HEK293 (cell line): ENCODE measurements at regions not wholly inside any gene's neighbourhood (a gene's known extent, or its start where the extent isn't known, plus 50 kb on each side); places are given as distances from the start of the nearest gene placed in this dataset.

ENCODE experiments used
- CTCF ChIA-PET: fragments of 350-600 bp; formaldehyde crosslinking; extraction: SDS; loops from one replicate; lab custom pipeline; 2021; ENCODE audit warnings: antibody characterized with exemption; lab: Yijun Ruan, JAX
- POLR2A ChIA-PET: fragments of 300-600 bp; formaldehyde crosslinking; extraction: SDS; loops from one replicate; lab custom pipeline; 2020; ENCODE audit warnings: antibody characterized with exemption, inconsistent platforms; lab: Yijun Ruan, JAX
- H3K27ac ChIP-seq: fragments of 200-500 bp; sonication (Bioruptor generic); 2 replicates; pipeline ENCODE4 v1.5.1; 2014; ENCODE audit warnings: low read depth, low read length, control low read depth, inconsistent platforms; ENCODE audit errors: extremely low read depth
- H3K36me3 ChIP-seq, 2 experiments: fragments of 200-500 bp in 1 of 2; sonication (Bioruptor generic) in 1 of 2; 1 replicate in 1 of 2; 2 replicates in 1 of 2; pipeline ENCODE4 v1.5.1; 2014 to 2017; ENCODE audit warnings: inconsistent platforms in 2 of 2, low read length in 2 of 2; ENCODE audit not compliant: control insufficient read depth in 2 of 2, insufficient read depth in 1 of 2
- H3K4me1 ChIP-seq: fragments of 200-500 bp; sonication (Bioruptor generic); 2 replicates; pipeline ENCODE4 v1.5.1; 2014; ENCODE audit warnings: mild to moderate bottlenecking, low read length, inconsistent platforms; ENCODE audit not compliant: control insufficient read depth, insufficient read depth
- H3K4me3 ChIP-seq: 2 replicates; pipeline ENCODE4 v1.5.1; 2011; ENCODE audit warnings: low read depth, mild to moderate bottlenecking, control low read depth, low read length, moderate library complexity
- H3K9me3 ChIP-seq: fragments of 200-500 bp; sonication (Bioruptor generic); 2 replicates; pipeline ENCODE4 v1.5.1; 2014; ENCODE audit warnings: low read depth, low read length, inconsistent platforms; ENCODE audit not compliant: control insufficient read depth, insufficient read depth
- BCL11A ChIP-seq: fragments of 450-650 bp; formaldehyde crosslinking; IDR thresholded peaks from 2 replicates; pipeline ENCODE4 v1.5.1; 2016; ENCODE audit warnings: low read depth, missing biosample characterization, missing genetic modification characterization
- BCL6B ChIP-seq: fragments of 450-650 bp; formaldehyde crosslinking; IDR thresholded peaks from 2 replicates; pipeline ENCODE4 v1.5.1; 2017; ENCODE audit warnings: missing biosample characterization, missing genetic modification characterization
- GLI4 ChIP-seq: fragments of 450-650 bp; formaldehyde crosslinking; IDR thresholded peaks from 2 replicates; pipeline ENCODE4 v1.5.1; 2016; ENCODE audit warnings: missing biosample characterization, missing genetic modification characterization
- HOXC10 ChIP-seq: sonication (generic); formaldehyde crosslinking; IDR thresholded peaks from 2 replicates; pipeline ENCODE4 v1.8.1; 2023; ENCODE audit warnings: mild to moderate bottlenecking, missing genetic modification reagents
- INSM2 ChIP-seq: fragments of 450-650 bp; formaldehyde crosslinking; IDR thresholded peaks from 2 replicates; pipeline ENCODE4 v1.5.1; 2016; ENCODE audit warnings: missing biosample characterization, missing genetic modification characterization
- KLF16 ChIP-seq: fragments of 450-650 bp; formaldehyde crosslinking; IDR thresholded peaks from 2 replicates; pipeline ENCODE4 v1.5.1; 2017; ENCODE audit warnings: missing biosample characterization, missing genetic modification characterization
- KLF7 ChIP-seq: fragments of 450-650 bp; formaldehyde crosslinking; IDR thresholded peaks from 2 replicates; pipeline ENCODE4 v1.5.1; 2016; ENCODE audit warnings: missing biosample characterization, missing genetic modification characterization, borderline replicate concordance
- TSHZ1 ChIP-seq: fragments of 450-650 bp; formaldehyde crosslinking; IDR thresholded peaks from 2 replicates; pipeline ENCODE4 v1.5.1; 2016; ENCODE audit warnings: missing biosample characterization, missing genetic modification characterization, borderline replicate concordance
- ZBTB1 ChIP-seq: fragments of 450-650 bp; formaldehyde crosslinking; IDR thresholded peaks from 2 replicates; pipeline ENCODE4 v1.5.1; 2016; ENCODE audit warnings: missing biosample characterization, missing genetic modification characterization
- ZBTB20 ChIP-seq: fragments of 450-650 bp; formaldehyde crosslinking; IDR thresholded peaks from 2 replicates; pipeline ENCODE4 v1.5.1; 2016; ENCODE audit warnings: missing biosample characterization, missing genetic modification characterization
- ZBTB21 ChIP-seq: fragments of 450-650 bp; formaldehyde crosslinking; IDR thresholded peaks from 2 replicates; pipeline ENCODE4 v1.5.1; 2017; ENCODE audit warnings: missing biosample characterization, missing genetic modification characterization
- ZBTB8A ChIP-seq: fragments of 450-650 bp; formaldehyde crosslinking; IDR thresholded peaks from 2 replicates; pipeline ENCODE4 v1.5.1; 2016; ENCODE audit warnings: missing biosample characterization, missing genetic modification characterization
- ZEB2 ChIP-seq: fragments of 450-650 bp; formaldehyde crosslinking; IDR thresholded peaks from 2 replicates; pipeline ENCODE4 v1.5.1; 2016; ENCODE audit warnings: missing biosample characterization, missing genetic modification characterization
- ZNF114 ChIP-seq: fragments of 450-650 bp; formaldehyde crosslinking; IDR thresholded peaks from 2 replicates; pipeline ENCODE4 v1.5.0; 2017; ENCODE audit warnings: missing biosample characterization, missing genetic modification characterization
- ZNF133 ChIP-seq: fragments of 450-650 bp; formaldehyde crosslinking; IDR thresholded peaks from 2 replicates; pipeline ENCODE4 v1.5.1; 2016; ENCODE audit warnings: missing biosample characterization, missing genetic modification characterization
- ZNF148 ChIP-seq: fragments of 450-650 bp; formaldehyde crosslinking; IDR thresholded peaks from 2 replicates; pipeline ENCODE4 v1.5.0; 2017; ENCODE audit warnings: missing biosample characterization, missing genetic modification characterization, borderline replicate concordance
- ZNF157 ChIP-seq: fragments of 450-650 bp; formaldehyde crosslinking; IDR thresholded peaks from 2 replicates; pipeline ENCODE4 v1.5.1; 2016; ENCODE audit warnings: missing biosample characterization, missing genetic modification characterization
- ZNF280C ChIP-seq: fragments of 450-650 bp; formaldehyde crosslinking; IDR thresholded peaks from 2 replicates; pipeline ENCODE4 v1.5.1; 2016; ENCODE audit warnings: missing biosample characterization, missing genetic modification characterization
- ZNF341 ChIP-seq: fragments of 450-650 bp; formaldehyde crosslinking; IDR thresholded peaks from 2 replicates; pipeline ENCODE4; 2016; ENCODE audit warnings: low read depth, missing biosample characterization, missing genetic modification characterization
- ZNF426 ChIP-seq: fragments of 450-650 bp; formaldehyde crosslinking; IDR thresholded peaks from 2 replicates; pipeline ENCODE4 v1.5.1; 2017; ENCODE audit warnings: missing biosample characterization, missing genetic modification characterization, mild to moderate bottlenecking, inconsistent platforms, moderate library complexity
- ZNF548 ChIP-seq: fragments of 450-650 bp; formaldehyde crosslinking; IDR thresholded peaks from 2 replicates; pipeline ENCODE4 v1.5.1; 2016; ENCODE audit warnings: missing biosample characterization, missing genetic modification characterization
- ZNF549 ChIP-seq: fragments of 450-650 bp; IDR thresholded peaks from 2 replicates; pipeline ENCODE4 v1.5.1; 2018; ENCODE audit warnings: missing biosample characterization, missing genetic modification characterization, mild to moderate bottlenecking, inconsistent platforms, moderate library complexity
- ZNF639 ChIP-seq: fragments of 450-650 bp; formaldehyde crosslinking; IDR thresholded peaks from 2 replicates; pipeline ENCODE4 v1.5.1; 2016; ENCODE audit warnings: missing biosample characterization, missing genetic modification characterization
- ZNF843 ChIP-seq: fragments of 450-650 bp; formaldehyde crosslinking; IDR thresholded peaks from 2 replicates; pipeline ENCODE4 v1.5.1; 2016; ENCODE audit warnings: missing biosample characterization, missing genetic modification characterization
- ZSCAN30 ChIP-seq: fragments of 450-650 bp; IDR thresholded peaks from 2 replicates; pipeline ENCODE4 v1.5.1; 2018; ENCODE audit warnings: missing biosample characterization, mild to moderate bottlenecking, missing genetic modification characterization, moderate library complexity
- ZXDB ChIP-seq: fragments of 450-650 bp; formaldehyde crosslinking; IDR thresholded peaks from 2 replicates; pipeline ENCODE4 v1.5.1; 2016; ENCODE audit warnings: missing biosample characterization, missing genetic modification characterization

- Histone ChIP-seq H3K9me3 (no peaks in the 10 kb centered on the region), H3K36me3 (no peaks in the 10 kb centered on the region), H3K4me1 (no peaks in the 10 kb centered on the region), H3K27ac (no peak overlapping the region), H3K4me3 (no peak overlapping the region)
- ChIA-PET POLR2A (no interaction called here), CTCF (no interaction called here)
- TF ChIP-seq ZNF114 (no peak), INSM2 (no peak), ZNF148 (tag by site-specific recombination) (no peak), BCL6B (tag by site-specific recombination) (no peak), ZNF341 (no peak), ZBTB21 (no peak), ZBTB8A (tag by site-specific recombination) (no peak), HOXC10 (no peak), ZXDB (tag by site-specific recombination) (no peak), ZNF280C (tag by site-specific recombination) (no peak), ZBTB20 (tag by site-specific recombination) (no peak), ZNF157 (tag by site-specific recombination) (no peak), ZNF426 (no peak), ZBTB1 (tag by site-specific recombination) (no peak), ZNF843 (no peak), ZSCAN30 (tag by site-specific recombination) (no peak)
Measured at GRCh38 chr6:98578016-98578415, 256.4 kb upstream of the POU3F2 start.

- Histone ChIP-seq H3K4me1 (no peaks in the 10 kb centered on the region), H3K27ac (no peak overlapping the region), H3K36me3 (no peaks in the 10 kb centered on the region), H3K4me3 (no peak overlapping the region), H3K9me3 (no peaks in the 10 kb centered on the region)
- POLR2A ChIA-PET = no interaction called here
- CTCF ChIA-PET = interaction anchor here (0.6 kb wide), 1 partner anchor 13 kb away, joined by 3 read pairs; no protein-coding TSS in a partner anchor
- no peak for TF ChIP-seq BCL11A (tag by site-specific recombination)
- no peak for TF ChIP-seq ZNF133 (tag by site-specific recombination)
- TF ChIP-seq KLF7 = no peak
- no peak for TF ChIP-seq ZNF639
- TF ChIP-seq KLF16 (tag by site-specific recombination) = no peak
- TF ChIP-seq ZNF548 (tag by site-specific recombination) = no peak
- no peak for TF ChIP-seq ZNF549 (tag by site-specific recombination)
- no peak for TF ChIP-seq TSHZ1 (tag by site-specific recombination)
- TF ChIP-seq ZEB2 = no peak
- no peak for TF ChIP-seq GLI4 (tag by site-specific recombination)
Measured at GRCh38 chr6:98579079-98579478, 255.3 kb upstream of the POU3F2 start.
